Left ventricle myocardium inferior (tissue), 1 donor: ENCODE measurements at regions not wholly inside any gene's neighbourhood (a gene's known extent, or its start where the extent isn't known, plus 50 kb on each side); places are given as distances from the start of the nearest gene placed in this dataset.

ENCODE experiments used
- DNase-seq: peaks from one replicate; pipeline ENCODE4 v3.0.0-alpha.2; 2020
- H3K27ac ChIP-seq: fragments of 200-600 bp; replicated peaks from 2 replicates; pipeline ENCODE4 v1.8.0; 2021
- H3K27me3 ChIP-seq: fragments of 200-600 bp; 2 replicates; pipeline ENCODE4 v1.8.0; 2021; ENCODE audit warnings: low read depth
- H3K36me3 ChIP-seq: fragments of 200-600 bp; 2 replicates; pipeline ENCODE4 v1.8.0; 2021
- H3K4me1 ChIP-seq: fragments of 200-600 bp; 2 replicates; pipeline ENCODE4 v1.8.0; 2021
- H3K4me3 ChIP-seq: fragments of 200-600 bp; 2 replicates; pipeline ENCODE4 v1.8.0; 2021; ENCODE audit warnings: mild to moderate bottlenecking, moderate library complexity
- H3K9me3 ChIP-seq: fragments of 200-600 bp; replicated peaks from 2 replicates; pipeline ENCODE4 v1.8.0; 2021
- CTCF ChIP-seq: fragments of 200-600 bp; IDR thresholded peaks from 2 replicates; pipeline ENCODE4 v1.8.0; 2021; ENCODE audit warnings: antibody characterized with exemption, mild to moderate bottlenecking, borderline replicate concordance
- intact Hi-C: fragments of 100-400 bp; cut with micrococcal nuclease; formaldehyde crosslinking; loops from one replicate; pipeline ENCODE4 v1.11.0; 2022
- donor health status: DM: no; HTN: yes; CAD: no; lungs with severe emphysema.

GRCh38 chr10:60994128-60994527, 50.1 kb upstream of the RHOBTB1 start:
- H3K4me1 ChIP-seq, result no peaks in the 10 kb centered on the region
- peaks cover 2% of the 10 kb centered on the region for H3K27me3 ChIP-seq
- no peak for DNase-seq
- no peaks in the 10 kb centered on the region for H3K9me3 ChIP-seq
- no peak overlapping the region for H3K27ac ChIP-seq
- H3K4me3 ChIP-seq, result no peak overlapping the region
- H3K36me3 ChIP-seq, result no peaks in the 10 kb centered on the region
- intact Hi-C loops, result no loop called here
- no peak for TF ChIP-seq CTCF
